A549 (cell line): ENCODE measurements at regions not wholly inside any gene's neighbourhood (a gene's known extent, or its start where the extent isn't known, plus 50 kb on each side); places are given as distances from the start of the nearest gene placed in this dataset.

Experiments used
- ATAC-seq, 2 experiments: fragments of 200-7000 bp in 1 of 2; fragments of >200 bp in 1 of 2; cut with Nextera tagmentation in 1 of 2; cut with Tn5 transposase in 1 of 2; 3 replicates each; pipeline versions ENCODE4 v1.8.0 to v1.9.1; 2018 to 2020; ENCODE audit warnings: mild to moderate bottlenecking in 1 of 2, moderate library complexity in 1 of 2
- CTCF ChIA-PET: fragments of 300-600 bp; sonication (Branson Sonifier 250); formaldehyde crosslinking; extraction: SDS; loops from one replicate; lab custom pipeline; 2021; ENCODE audit warnings: antibody characterized with exemption, inconsistent platforms; lab: Yijun Ruan, JAX
- POLR2A ChIA-PET: fragments of 350-600 bp; formaldehyde crosslinking; extraction: SDS; loops from one replicate; lab custom pipeline; 2021; ENCODE audit warnings: antibody characterized with exemption, inconsistent platforms; lab: Yijun Ruan, JAX
- DNase-seq, 2 experiments: peaks; one replicate each; pipeline versions ENCODE4 v3.0.0 to v3.0.0-alpha.2; 2011 to 2016; ENCODE audit warnings: low read depth in 1 of 2, low spot score in 1 of 2
- FAIRE-seq: peaks from 2 replicates; lab custom pipeline; 2011; peaks lifted over from hg19 to GRCh38; lab: Jason Lieb, UNC
- H3K27ac ChIP-seq, 2 experiments: fragments of >200 bp; sonication (Bioruptor Twin); formaldehyde crosslinking; 3 replicates each; pipeline ENCODE4 v1.5.1; 2016 to 2017
- H3K4me1 ChIP-seq: fragments of >200 bp; sonication (Bioruptor Twin); formaldehyde crosslinking; 3 replicates; pipeline ENCODE4 v1.6.1; 2016
- H3K4me2 ChIP-seq: fragments of >200 bp; sonication (Bioruptor Twin); formaldehyde crosslinking; 3 replicates; pipeline ENCODE4 v1.6.1; 2016
- H3K4me3 ChIP-seq: fragments of >200 bp; sonication (Bioruptor Twin); formaldehyde crosslinking; 3 replicates; pipeline ENCODE4 v1.5.1; 2016
- H3K9me3 ChIP-seq: fragments of >200 bp; sonication (Bioruptor Twin); formaldehyde crosslinking; 3 replicates; pipeline ENCODE4 v1.6.1; 2016
- BCL3 ChIP-seq: fragments of >200 bp; sonication (Bioruptor Twin); formaldehyde crosslinking; IDR thresholded peaks from 3 replicates; pipeline ENCODE4 v1.6.1; 2016
- CHD4 ChIP-seq: fragments of 200-600 bp; sonication (generic); IDR thresholded peaks from 2 replicates; pipeline ENCODE4 v1.6.1; 2016; ENCODE audit warnings: antibody characterized with exemption, mild to moderate bottlenecking, borderline replicate concordance
- EHMT2 ChIP-seq: fragments of 200-600 bp; sonication (generic); IDR thresholded peaks from 2 replicates; pipeline ENCODE4 v1.6.1; 2016; ENCODE audit warnings: antibody characterized with exemption, low read depth, mild to moderate bottlenecking, moderate library complexity
- ELK1 ChIP-seq: fragments of 150-350 bp; IDR thresholded peaks from 2 replicates; pipeline ENCODE4 v1.6.1; 2014; ENCODE audit warnings: low read depth, mild to moderate bottlenecking, low read length
- FOSL2 ChIP-seq, 2 experiments: fragments of 450-650 bp in 1 of 2; fragments of >200 bp in 1 of 2; sonication (Bioruptor Twin) in 1 of 2; formaldehyde crosslinking; IDR thresholded peaks; 2 replicates each; pipeline versions ENCODE4 v1.5.0 to v1.6.1; 2016 to 2020; ENCODE audit warnings: mild to moderate bottlenecking in 1 of 2, moderate library complexity in 1 of 2
- HMGXB4 ChIP-seq: fragments of 250-450 bp; sonication (Bioruptor Pico); IDR thresholded peaks from 2 replicates; pipeline ENCODE4 v1.5.0; 2021; ENCODE audit warnings: mild to moderate bottlenecking, moderate library complexity, borderline replicate concordance
- HOXB13 ChIP-seq: fragments of 250-450 bp; sonication (Bioruptor Pico); IDR thresholded peaks from 2 replicates; pipeline ENCODE4 v1.5.0; 2020; ENCODE audit warnings: low read depth, mild to moderate bottlenecking, moderate library complexity
- HOXB5 ChIP-seq: fragments of 250-450 bp; sonication (Bioruptor Pico); IDR thresholded peaks from 2 replicates; pipeline ENCODE4 v1.5.0; 2020; ENCODE audit warnings: mild to moderate bottlenecking, moderate library complexity
- JUN ChIP-seq, 2 experiments: fragments of >200 bp; sonication (Bioruptor Twin); formaldehyde crosslinking; IDR thresholded peaks; 2 replicates in 1 of 2; 3 replicates in 1 of 2; pipeline ENCODE4 v1.6.1; 2016 to 2017
- JUNB ChIP-seq: fragments of >200 bp; sonication (Bioruptor Twin); formaldehyde crosslinking; IDR thresholded peaks from 2 replicates; pipeline ENCODE4 v1.6.1; 2016
- KDM1A ChIP-seq: fragments of 200-600 bp; sonication (generic); IDR thresholded peaks from 2 replicates; pipeline ENCODE4 v1.6.1; 2016; ENCODE audit warnings: low read depth, mild to moderate bottlenecking
- MAX ChIP-seq: IDR thresholded peaks from 2 replicates; pipeline ENCODE4 v1.6.1; 2012
- NPAS2 ChIP-seq: fragments of 250-450 bp; sonication (Bioruptor Pico); IDR thresholded peaks from 2 replicates; pipeline ENCODE4 v1.8.0; 2022; ENCODE audit warnings: mild to moderate bottlenecking, moderate library complexity, borderline replicate concordance
- NR3C1 ChIP-seq: fragments of >200 bp; sonication (Bioruptor Twin); formaldehyde crosslinking; IDR thresholded peaks from 3 replicates; pipeline ENCODE4 v1.6.1; 2017
- PBX3 ChIP-seq: IDR thresholded peaks from 2 replicates; pipeline ENCODE4 v1.6.1; 2012
- POLR2A ChIP-seq: IDR thresholded peaks from 2 replicates; pipeline ENCODE4 v1.6.1; 2012; ENCODE audit warnings: mild to moderate bottlenecking, low read length
- RAD21 ChIP-seq, 2 experiments: fragments of >200 bp in 1 of 2; sonication (Bioruptor Twin) in 1 of 2; formaldehyde crosslinking in 1 of 2; IDR thresholded peaks in 1 of 2; conservative IDR thresholded peaks in 1 of 2; 2 replicates in 1 of 2; 3 replicates in 1 of 2; pipeline ENCODE4 v1.6.1; 2012 to 2018; ENCODE audit warnings: inconsistent platforms in 1 of 2
- RARB ChIP-seq: fragments of 250-450 bp; sonication (Bioruptor Pico); IDR thresholded peaks from 2 replicates; pipeline ENCODE4 v1.8.0; 2021; ENCODE audit warnings: mild to moderate bottlenecking, moderate library complexity
- RCOR1 ChIP-seq: fragments of 150-350 bp; IDR thresholded peaks from 2 replicates; pipeline ENCODE4 v1.6.1; 2014; ENCODE audit warnings: antibody characterized with exemption, low read length, low read depth
- REST ChIP-seq: fragments of 200-600 bp; sonication (generic); IDR thresholded peaks from 2 replicates; pipeline ENCODE4 v1.6.1; 2016; ENCODE audit warnings: antibody characterized with exemption, mild to moderate bottlenecking, moderate library complexity
- SREBF2 ChIP-seq: fragments of 450-650 bp; IDR thresholded peaks from 2 replicates; pipeline ENCODE4 v1.6.1; 2014; ENCODE audit warnings: mild to moderate bottlenecking, moderate library complexity
- ZC3H11A ChIP-seq: fragments of 450-650 bp; IDR thresholded peaks from 2 replicates; pipeline ENCODE4 v1.6.1; 2014; ENCODE audit warnings: antibody characterized with exemption, mild to moderate bottlenecking
- ZFP36 ChIP-seq: fragments of 450-650 bp; IDR thresholded peaks from 2 replicates; pipeline ENCODE4 v1.6.1; 2014; ENCODE audit warnings: borderline replicate concordance; ENCODE audit not compliant: partially characterized antibody
- ZNF302 ChIP-seq: fragments of 250-450 bp; sonication (Bioruptor Pico); IDR thresholded peaks from 2 replicates; pipeline ENCODE4 v1.9.0; 2021; ENCODE audit warnings: inconsistent platforms, mild to moderate bottlenecking, moderate library complexity
- ZSCAN20 ChIP-seq: fragments of 250-450 bp; sonication (Bioruptor Pico); IDR thresholded peaks from 2 replicates; pipeline ENCODE4 v1.8.0; 2022; ENCODE audit warnings: mild to moderate bottlenecking, moderate library complexity
- WGBS: methylation state at CpG from one replicate; pipeline ENCODE4 v1.1.6; 2017; ENCODE audit errors: missing lambda C conversion rate; 5-methylcytosine and 5-hydroxymethylcytosine counted together

GRCh38 chr9:106528158-106528557 lies 334.8 kb upstream of the ZNF462 start:
- DNase-seq: no peak
- CTCF ChIA-PET: interaction anchor here (0.6 kb wide), 1 partner anchor 234 kb away, joined by 3 read pairs; no protein-coding TSS in a partner anchor
- H3K4me3 ChIP-seq: no peak overlapping the region
- no peaks in the 10 kb centered on the region for H3K4me1 ChIP-seq
- FAIRE-seq: no peak
- TF ChIP-seq RCOR1: no peak
- TF ChIP-seq SREBF2: no peak
- TF ChIP-seq ZNF302 (CRISPR knock-in tag): no peak
- no peak for TF ChIP-seq HOXB5 (CRISPR knock-in tag)
- no peak for TF ChIP-seq ELK1
- no peak for TF ChIP-seq PBX3
- TF ChIP-seq ZSCAN20 (CRISPR knock-in tag): no peak
- no peak for TF ChIP-seq POLR2A
- TF ChIP-seq ZFP36: no peak
- no peak for TF ChIP-seq KDM1A
- TF ChIP-seq JUN (IDR thresholded peaks at IDR 0.05): no peak
- TF ChIP-seq CHD4: no peak
- TF ChIP-seq REST: no peak
- no peak for TF ChIP-seq ZC3H11A
- TF ChIP-seq NPAS2 (CRISPR knock-in tag): no peak
- TF ChIP-seq NR3C1: no peak
- TF ChIP-seq RAD21 (conservative IDR thresholded peaks at IDR 0.05 in 1 of 2, IDR thresholded peaks at IDR 0.05 in 1 of 2): no peak
- TF ChIP-seq MAX: no peak
- no peak for TF ChIP-seq RARB
- TF ChIP-seq, all 56 proteins: peak for 0
- H3K9me3 ChIP-seq: no peaks in the 10 kb centered on the region
- H3K4me2 ChIP-seq: no peak overlapping the region
- WGBS: 43% methylated on average over 4 of the region's 4 CpGs
- ATAC-seq: no peak
- H3K27ac ChIP-seq: no peak overlapping the region
- POLR2A ChIA-PET: no interaction called here

GRCh38 chr9:106529616-106530015 lies 333.4 kb upstream of the ZNF462 start:
- Histone ChIP-seq H3K4me1 (no peaks in the 10 kb centered on the region), H3K4me2 (no peak overlapping the region), H3K27ac (no peak overlapping the region), H3K9me3 (no peaks in the 10 kb centered on the region), H3K4me3 (no peak overlapping the region)
- 10% methylated on average over 3 of the region's 3 CpGs for WGBS
- POLR2A ChIA-PET: no interaction called here
- FAIRE-seq (no peak), ATAC-seq (no peak), DNase-seq (no peak)
- CTCF ChIA-PET: no interaction called here
- TF ChIP-seq BCL3 (no peak), FOSL2 (IDR thresholded peaks at IDR 0.05) (no peak), FOSL2 (CRISPR knock-in tag; IDR thresholded peaks at IDR 0.05) (no peak), KDM1A (no peak), REST (no peak), HOXB13 (CRISPR knock-in tag) (no peak), JUNB (no peak), EHMT2 (no peak), HMGXB4 (CRISPR knock-in tag) (no peak)
